Activated CD8-positive, alpha-beta T cell treated with anti-CD3 and anti-CD28 coated beads, Interleukin-2, amount 10 ng/mL, durations not matched to agents 7 days and 5 days (primary cell): ENCODE measurements at regions not wholly inside any gene's neighbourhood (a gene's known extent, or its start where the extent isn't known, plus 50 kb on each side); places are given as distances from the start of the nearest gene placed in this dataset.

Experiments used
- ATAC-seq: fragments of 150-1000 bp; cut with Tn5 transposase; one replicate; pipeline ENCODE4 v1.10.0; 2021; ENCODE audit warnings: moderate library complexity
- CTCF ChIA-PET: fragments of 350-600 bp; sonication (Branson Sonifier 250); formaldehyde crosslinking; loops from one replicate; lab custom pipeline; 2021; ENCODE audit warnings: antibody characterized with exemption; lab: Charles Lee
- POLR2A ChIA-PET: fragments of 350-600 bp; sonication (Branson Sonifier 250); formaldehyde crosslinking; loops from one replicate; lab custom pipeline; 2021; ENCODE audit warnings: antibody characterized with exemption; lab: Charles Lee
- DNase-seq: peaks from one replicate; pipeline ENCODE4 v3.0.0-alpha.2; 2020
- H3K27ac Mint-ChIP-seq: one replicate; pipeline ENCODE4 v1.8.0; 2021; ENCODE audit warnings: mild to moderate bottlenecking, mixed read lengths
- H3K27me3 Mint-ChIP-seq: one replicate; pipeline ENCODE4 v1.8.0; 2021; ENCODE audit warnings: low read depth, mixed read lengths
- H3K36me3 Mint-ChIP-seq: one replicate; pipeline ENCODE4 v1.8.0; 2021; ENCODE audit warnings: low read depth, mixed read lengths
- H3K4me1 Mint-ChIP-seq: one replicate; pipeline ENCODE4 v1.8.0; 2021; ENCODE audit warnings: low read depth, mixed read lengths
- H3K4me3 Mint-ChIP-seq: one replicate; pipeline ENCODE4 v1.8.0; 2021; ENCODE audit warnings: mild to moderate bottlenecking, mixed read lengths
- H3K9me3 Mint-ChIP-seq: one replicate; pipeline ENCODE4 v1.8.0; 2022; ENCODE audit warnings: mixed read lengths; ENCODE audit not compliant: insufficient read depth

DNA sequence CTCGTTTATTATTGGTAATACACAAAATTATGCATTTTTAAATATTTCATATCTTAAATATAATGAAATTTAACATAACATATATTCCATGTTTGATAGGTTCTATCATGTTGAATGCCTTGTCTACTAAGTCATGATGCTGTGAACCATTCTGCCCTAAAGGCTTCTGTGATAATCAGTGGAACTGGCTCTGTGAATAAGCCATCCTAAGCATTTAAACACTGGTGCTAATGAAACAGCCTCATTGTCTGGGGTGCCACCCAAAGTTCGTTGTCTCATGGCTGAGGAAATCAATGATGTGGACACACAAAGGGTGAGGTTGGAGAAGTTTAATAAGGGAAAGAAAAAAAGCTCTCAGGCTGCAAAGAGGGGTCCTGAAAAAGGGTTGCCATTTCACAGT lies 264.7 kb upstream of the ZRANB2 start:
- no peak for ATAC-seq
- DNase-seq, result no peak
- Mint-ChIP-seq H3K4me3 (no peak overlapping the region), H3K4me1 (no peaks in the 10 kb centered on the region), H3K27me3 (no peaks in the 10 kb centered on the region), H3K27ac (no peak overlapping the region), H3K36me3 (no peaks in the 10 kb centered on the region), H3K9me3 (peaks cover 12% of the 10 kb centered on the region)
- CTCF ChIA-PET, result no interaction called here
- POLR2A ChIA-PET, result no interaction called here

DNA sequence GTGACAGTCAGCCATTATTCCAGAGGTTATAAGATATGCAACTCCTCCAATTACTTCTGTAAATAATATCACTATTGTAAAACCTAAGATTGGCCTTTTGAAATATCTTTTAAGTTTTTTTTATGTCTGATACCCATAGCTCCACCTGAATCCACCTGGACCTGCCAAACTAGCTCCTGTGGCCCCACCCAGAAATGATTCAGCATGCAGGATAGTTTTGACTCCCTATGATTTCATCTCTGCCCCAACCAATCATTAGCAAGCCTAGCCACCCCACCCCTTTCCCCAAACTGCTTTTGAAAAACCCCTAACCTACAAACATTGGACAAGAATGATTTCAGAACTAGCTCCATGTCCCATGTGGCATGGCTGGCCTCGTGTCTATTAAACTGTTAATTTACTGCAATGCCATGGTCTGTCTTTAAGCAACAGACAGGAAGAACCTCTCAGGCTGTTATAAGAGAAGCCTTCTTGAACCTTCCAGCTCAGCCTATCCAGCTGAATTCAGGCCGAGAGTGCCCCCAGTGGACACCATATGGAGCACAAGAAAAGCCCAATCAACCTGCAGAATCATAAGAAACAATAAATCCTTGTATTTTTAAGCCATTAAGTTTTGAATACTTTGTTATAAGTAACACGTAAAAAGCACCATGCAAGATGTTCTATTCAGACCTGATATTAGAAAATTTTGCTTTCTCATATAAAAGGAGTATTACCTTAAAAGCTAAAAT lies 263.0 kb upstream of the ZRANB2 start:
- Mint-ChIP-seq H3K4me1 (no peaks in the 10 kb centered on the region), H3K27me3 (no peaks in the 10 kb centered on the region), H3K4me3 (no peak overlapping the region), H3K36me3 (no peaks in the 10 kb centered on the region), H3K9me3 (peaks cover 23% of the 10 kb centered on the region), H3K27ac (no peak overlapping the region)
- ChIA-PET CTCF (no interaction called here), POLR2A (no interaction called here)
- no peak for DNase-seq
- no peak for ATAC-seq

DNA sequence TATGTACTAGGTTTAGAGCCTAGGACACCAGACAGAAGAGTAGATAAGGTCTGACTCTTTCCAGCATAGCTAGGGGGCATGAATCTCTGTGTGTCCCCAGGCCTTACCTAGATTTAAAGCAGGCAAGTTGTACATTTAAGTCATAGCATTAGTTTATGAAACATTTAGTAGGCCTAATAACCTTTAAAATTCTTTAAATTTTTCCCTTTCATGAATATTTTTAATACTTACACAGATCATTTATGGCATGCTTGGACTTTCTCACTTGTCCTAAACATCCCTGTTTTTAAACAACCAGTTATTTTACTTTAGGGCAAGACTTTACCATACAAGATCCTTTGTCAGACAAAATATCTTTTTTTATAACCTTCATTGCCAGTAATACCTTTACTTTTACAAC lies 258.4 kb upstream of the ZRANB2 start:
- ATAC-seq (no peak), DNase-seq (no peak)
- H3K36me3 Mint-ChIP-seq, result no peaks in the 10 kb centered on the region
- no peaks in the 10 kb centered on the region for H3K27me3 Mint-ChIP-seq
- H3K4me1 Mint-ChIP-seq, result no peaks in the 10 kb centered on the region
- ChIA-PET POLR2A (no interaction called here), CTCF (no interaction called here)
- peaks cover 41% of the 10 kb centered on the region for H3K9me3 Mint-ChIP-seq
- no peak overlapping the region for H3K27ac Mint-ChIP-seq
- no peak overlapping the region for H3K4me3 Mint-ChIP-seq

- no peak for DNase-seq
- Mint-ChIP-seq H3K27me3 (no peaks in the 10 kb centered on the region), H3K36me3 (no peaks in the 10 kb centered on the region), H3K4me1 (no peaks in the 10 kb centered on the region), H3K4me3 (no peak overlapping the region), H3K27ac (no peak overlapping the region), H3K9me3 (peaks cover 36% of the 10 kb centered on the region)
- no peak for ATAC-seq
- ChIA-PET POLR2A (no interaction called here), CTCF (no interaction called here)
Measured at GRCh38 chr1:71330991-71331390, 250.2 kb upstream of the ZRANB2 start.

DNA sequence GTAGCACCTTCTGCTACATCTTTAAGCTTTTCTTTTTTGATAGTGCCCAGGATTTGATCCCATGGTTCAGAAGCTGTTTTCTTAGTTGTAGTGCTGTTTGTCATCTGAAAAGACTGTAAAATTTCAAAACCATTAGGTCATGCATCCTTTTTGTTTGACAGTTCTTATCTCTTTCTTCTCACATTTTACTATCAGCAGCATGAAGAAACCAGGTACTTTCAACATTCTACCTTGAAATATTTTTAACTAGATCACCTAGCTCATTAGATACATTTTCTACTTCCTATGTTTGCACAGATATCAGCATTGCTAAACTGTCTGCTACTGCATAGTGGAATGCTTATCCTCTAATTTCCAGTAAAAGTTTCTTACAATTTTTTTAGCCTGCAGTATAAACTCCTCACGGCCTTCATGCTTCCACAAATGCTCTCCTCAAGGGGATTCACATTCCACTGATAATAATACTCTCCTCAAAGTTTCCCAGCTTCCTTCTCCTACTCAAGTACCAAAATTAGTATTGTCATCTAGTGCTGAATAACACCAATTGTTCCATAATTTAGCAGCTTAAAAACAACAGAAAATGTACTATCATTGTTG lies 243.9 kb upstream of the ZRANB2 start:
- no peaks in the 10 kb centered on the region for H3K4me1 Mint-ChIP-seq
- no peaks in the 10 kb centered on the region for H3K36me3 Mint-ChIP-seq
- ChIA-PET CTCF (no interaction called here), POLR2A (interaction anchor here (0.5 kb wide), 1 partner anchor 93 kb away, joined by 3 read pairs; no protein-coding TSS in a partner anchor)
- no peak overlapping the region for H3K4me3 Mint-ChIP-seq
- DNase-seq, result no peak
- no peak overlapping the region for H3K27ac Mint-ChIP-seq
- H3K9me3 Mint-ChIP-seq, result peaks cover 19% of the 10 kb centered on the region
- H3K27me3 Mint-ChIP-seq, result no peaks in the 10 kb centered on the region
- no peak for ATAC-seq

- no peak for ATAC-seq
- ChIA-PET POLR2A (no interaction called here), CTCF (no interaction called here)
Measured at GRCh38 chr1:71312545-71312944, 231.7 kb upstream of the ZRANB2 start.

GRCh38 chr1:71311376-71311775 lies 230.5 kb upstream of the ZRANB2 start:
- no peak for ATAC-seq

More at GRCh38 chr1:71312545-71312944, 231.7 kb upstream of the ZRANB2 start:
- Mint-ChIP-seq H3K4me1 (no peaks in the 10 kb centered on the region), H3K4me3 (no peak overlapping the region), H3K9me3 (peaks cover 9% of the 10 kb centered on the region), H3K27me3 (no peaks in the 10 kb centered on the region), H3K36me3 (no peaks in the 10 kb centered on the region), H3K27ac (no peak overlapping the region)
- DNase-seq, result no peak

GRCh38 chr1:71307451-71307850 lies 226.6 kb upstream of the ZRANB2 start:
- no peaks in the 10 kb centered on the region for H3K9me3 Mint-ChIP-seq

More at GRCh38 chr1:71311376-71311775, 230.5 kb upstream of the ZRANB2 start:
- Mint-ChIP-seq H3K27me3 (no peaks in the 10 kb centered on the region), H3K4me3 (no peak overlapping the region), H3K9me3 (peaks cover 9% of the 10 kb centered on the region), H3K27ac (no peak overlapping the region), H3K36me3 (no peaks in the 10 kb centered on the region), H3K4me1 (no peaks in the 10 kb centered on the region)
- POLR2A ChIA-PET, result no interaction called here
- CTCF ChIA-PET, result no interaction called here
- no peak for DNase-seq

GRCh38 chr1:71304125-71304524 lies 223.3 kb upstream of the ZRANB2 start:
- no peak overlapping the region for H3K27ac Mint-ChIP-seq
- no peaks in the 10 kb centered on the region for H3K36me3 Mint-ChIP-seq
- H3K9me3 Mint-ChIP-seq, result no peaks in the 10 kb centered on the region
- ATAC-seq (no peak), DNase-seq (no peak)
- CTCF ChIA-PET, result no interaction called here
- no peaks in the 10 kb centered on the region for H3K27me3 Mint-ChIP-seq
- H3K4me3 Mint-ChIP-seq, result no peak overlapping the region
- no peaks in the 10 kb centered on the region for H3K4me1 Mint-ChIP-seq
- POLR2A ChIA-PET, result no interaction called here

More at GRCh38 chr1:71307451-71307850, 226.6 kb upstream of the ZRANB2 start:
- Mint-ChIP-seq H3K4me1 (no peaks in the 10 kb centered on the region), H3K27me3 (no peaks in the 10 kb centered on the region), H3K4me3 (no peak overlapping the region), H3K36me3 (no peaks in the 10 kb centered on the region), H3K27ac (no peak overlapping the region)
- ChIA-PET CTCF (no interaction called here), POLR2A (no interaction called here)
- DNase-seq, result no peak
- no peak for ATAC-seq

DNA sequence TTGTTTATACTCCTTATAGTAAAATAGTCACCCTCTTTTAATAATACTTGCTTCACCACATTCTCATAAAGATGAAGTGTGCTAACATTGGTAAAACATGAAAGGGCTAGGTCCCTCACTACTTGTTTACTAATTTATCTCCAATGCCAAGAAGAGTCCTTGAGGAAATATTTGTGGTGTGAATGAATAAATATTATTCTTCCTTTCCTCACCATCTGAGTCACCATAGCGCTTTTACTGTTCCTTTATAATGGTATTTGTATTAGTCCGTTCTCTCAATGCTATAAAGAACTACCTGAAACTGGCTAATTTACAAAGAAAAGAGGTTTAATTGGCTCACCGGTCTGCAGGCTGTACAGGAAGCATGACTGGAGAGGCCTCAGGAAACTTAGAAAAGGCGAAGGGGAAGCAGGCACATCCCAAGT lies 222.8 kb upstream of the ZRANB2 start:
- ChIA-PET CTCF (no interaction called here), POLR2A (no interaction called here)
- Mint-ChIP-seq H3K27ac (no peak overlapping the region), H3K9me3 (no peaks in the 10 kb centered on the region), H3K36me3 (no peaks in the 10 kb centered on the region), H3K4me3 (no peak overlapping the region), H3K27me3 (no peaks in the 10 kb centered on the region), H3K4me1 (no peaks in the 10 kb centered on the region)
- DNase-seq (no peak), ATAC-seq (no peak)

DNA sequence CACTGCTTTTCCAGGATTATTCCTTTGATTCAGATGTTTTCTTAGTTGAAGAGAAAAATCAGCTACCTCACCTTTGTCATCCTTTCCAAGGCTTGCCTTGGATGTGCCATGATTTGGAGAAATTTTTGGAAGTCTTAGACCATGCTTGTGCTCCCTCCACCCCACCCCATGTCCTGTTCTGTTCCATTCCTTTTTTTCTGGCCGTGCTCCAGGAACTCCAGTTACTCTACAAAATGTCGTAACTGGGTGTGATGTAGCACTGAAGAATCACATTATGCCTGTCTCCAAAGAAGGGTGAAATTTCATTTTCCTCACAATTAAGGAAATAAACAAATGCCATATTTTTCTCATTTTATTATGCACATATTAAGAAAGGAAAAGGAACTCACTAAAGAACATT lies 217.8 kb upstream of the ZRANB2 start:
- POLR2A ChIA-PET, result no interaction called here
- DNase-seq, result no peak
- H3K4me3 Mint-ChIP-seq, result no peak overlapping the region
- CTCF ChIA-PET, result no interaction called here
- no peaks in the 10 kb centered on the region for H3K36me3 Mint-ChIP-seq
- H3K4me1 Mint-ChIP-seq, result no peaks in the 10 kb centered on the region
- no peak overlapping the region for H3K27ac Mint-ChIP-seq
- ATAC-seq, result no peak
- no peaks in the 10 kb centered on the region for H3K27me3 Mint-ChIP-seq
- no peaks in the 10 kb centered on the region for H3K9me3 Mint-ChIP-seq

- no peaks in the 10 kb centered on the region for H3K9me3 Mint-ChIP-seq
- no peaks in the 10 kb centered on the region for H3K4me1 Mint-ChIP-seq
- DNase-seq (no peak), ATAC-seq (no peak)
- CTCF ChIA-PET, result no interaction called here
- POLR2A ChIA-PET, result no interaction called here
- H3K27ac Mint-ChIP-seq, result no peak overlapping the region
- H3K36me3 Mint-ChIP-seq, result no peaks in the 10 kb centered on the region
- H3K27me3 Mint-ChIP-seq, result no peaks in the 10 kb centered on the region
- H3K4me3 Mint-ChIP-seq, result no peak overlapping the region
Measured at GRCh38 chr1:71296551-71297134, 215.8 kb upstream of the ZRANB2 start.
